DOHH2 (cell line): ENCODE measurements at regions not wholly inside any gene's neighbourhood (a gene's known extent, or its start where the extent isn't known, plus 50 kb on each side); places are given as distances from the start of the nearest gene placed in this dataset.

Source experiments
- CTCF ChIP-seq: fragments of 200-600 bp; sonication (generic); IDR thresholded peaks from one replicate; pipeline ENCODE4 v1.5.1; 2014; ENCODE audit warnings: antibody characterized with exemption, mild to moderate bottlenecking, low read depth, low read length; ENCODE audit not compliant: poor library complexity, severe bottlenecking
- EZH2phosphoT487 ChIP-seq: fragments of 200-600 bp; sonication (generic); IDR thresholded peaks from 2 replicates; pipeline ENCODE4 v1.6.1; 2017; ENCODE audit warnings: borderline replicate concordance, mild to moderate bottlenecking, antibody characterized with exemption, low read length, moderate library complexity, mixed read lengths

GRCh38 chr14:56884617-56885016 lies 74.3 kb upstream of the OTX2 start:
- TF ChIP-seq CTCF (no peak), EZH2phosphoT487 (no peak)
